HG03469 (cell line): ENCODE measurements at regions not wholly inside any gene's neighbourhood (a gene's known extent, or its start where the extent isn't known, plus 50 kb on each side); places are given as distances from the start of the nearest gene placed in this dataset.
"Not testable (repeated sequence)": the region's sequence is repeated elsewhere in the genome, so short reads cannot be mapped to it uniquely, and the experiment has no call there.

ENCODE experiments used
- ATAC-seq: cut with Tn5 transposase; IDR thresholded peaks from one replicate; pipeline ENCODE4 v1.9.1; 2021; ENCODE audit warnings: mild to moderate bottlenecking, moderate library complexity, moderate number of reproducible peaks; ENCODE audit not compliant: unreplicated experiment

GRCh38 chr10:48102410-48103146 lies 103.0 kb upstream of the FAM25C start:
- not testable (repeated sequence) for ATAC-seq

GRCh38 chr10:48098854-48099253 lies 99.3 kb upstream of the FAM25C start:
- not testable (repeated sequence) for ATAC-seq

GRCh38 chr10:48090706-48091105 lies 91.1 kb upstream of the FAM25C start:
- not testable (repeated sequence) for ATAC-seq

- ATAC-seq = not testable (repeated sequence)
Observed at GRCh38 chr10:48088087-48088486, 88.5 kb upstream of the FAM25C start.

- ATAC-seq = not testable (repeated sequence)
Observed at GRCh38 chr10:48084446-48084845, 84.9 kb upstream of the FAM25C start.

- ATAC-seq = not testable (repeated sequence)
Observed at GRCh38 chr10:48071228-48071627, 71.6 kb upstream of the FAM25C start.

GRCh38 chr10:48063944-48064625 lies 64.5 kb upstream of the FAM25C start:
- ATAC-seq = peak; percentile 94

- ATAC-seq = not testable (repeated sequence)
Observed at GRCh38 chr10:48055395-48055794, 55.8 kb upstream of the FAM25C start.
